Mucosa of descending colon (tissue), 3 donors: ENCODE measurements at regions not wholly inside any gene's neighbourhood (a gene's known extent, or its start where the extent isn't known, plus 50 kb on each side); places are given as distances from the start of the nearest gene placed in this dataset.

ENCODE experiments used
- ATAC-seq: fragments of 200-7000 bp; cut with Tn5 transposase; one replicate; pipeline ENCODE4 v1.9.1; 2020; ENCODE audit warnings: mild to moderate bottlenecking, moderate library complexity
- DNase-seq, 3 donors: peaks; one replicate each; pipeline ENCODE4 v3.0.0-alpha.2; 2020
- H3K36me3 ChIP-seq: fragments of 200-600 bp; one replicate; pipeline ENCODE4 v1.8.0; 2021; ENCODE audit warnings: low read depth, mild to moderate bottlenecking
- H3K4me1 ChIP-seq: fragments of 200-600 bp; one replicate; pipeline ENCODE4 v1.8.0; 2021; ENCODE audit warnings: low read depth, mild to moderate bottlenecking
- H3K4me3 ChIP-seq: fragments of 200-600 bp; one replicate; pipeline ENCODE4 v1.8.0; 2021; ENCODE audit warnings: mild to moderate bottlenecking
- H3K9me3 ChIP-seq: fragments of 200-600 bp; one replicate; pipeline ENCODE4 v1.8.0; 2021; ENCODE audit warnings: mild to moderate bottlenecking
- intact Hi-C, 2 donors: fragments of 100-400 bp; cut with DNase I in 1 of 2; cut with micrococcal nuclease in 1 of 2; formaldehyde crosslinking; loops; one replicate each; pipeline versions ENCODE4 v1.11.0 to v1.11.1; 2022; cut with DNase I, micrococcal nuclease
- TF ChIP-seq, protein P1 (sequence below): fragments of 200-600 bp; IDR thresholded peaks from one replicate; pipeline ENCODE4 v1.8.0; 2022; ENCODE audit warnings: antibody characterized with exemption, mild to moderate bottlenecking
- donor health status: DM: no; HTN: no; CAD: no; lungs with moderate emphysema.
- donor health status: DM: no; HTN: no; CAD: no.
- donor health status: DM: no; HTN: yes; CAD: no.

GRCh38 chr11:57932105-57932504 is 91.6 kb upstream of the OR9Q1 start:
- ATAC-seq (no peak), DNase-seq (no peak)
- Histone ChIP-seq H3K4me1 (no peaks in the 10 kb centered on the region), H3K4me3 (no peak overlapping the region), H3K36me3 (no peaks in the 10 kb centered on the region), H3K9me3 (no peaks in the 10 kb centered on the region)
- TF ChIP-seq, protein P1, sequence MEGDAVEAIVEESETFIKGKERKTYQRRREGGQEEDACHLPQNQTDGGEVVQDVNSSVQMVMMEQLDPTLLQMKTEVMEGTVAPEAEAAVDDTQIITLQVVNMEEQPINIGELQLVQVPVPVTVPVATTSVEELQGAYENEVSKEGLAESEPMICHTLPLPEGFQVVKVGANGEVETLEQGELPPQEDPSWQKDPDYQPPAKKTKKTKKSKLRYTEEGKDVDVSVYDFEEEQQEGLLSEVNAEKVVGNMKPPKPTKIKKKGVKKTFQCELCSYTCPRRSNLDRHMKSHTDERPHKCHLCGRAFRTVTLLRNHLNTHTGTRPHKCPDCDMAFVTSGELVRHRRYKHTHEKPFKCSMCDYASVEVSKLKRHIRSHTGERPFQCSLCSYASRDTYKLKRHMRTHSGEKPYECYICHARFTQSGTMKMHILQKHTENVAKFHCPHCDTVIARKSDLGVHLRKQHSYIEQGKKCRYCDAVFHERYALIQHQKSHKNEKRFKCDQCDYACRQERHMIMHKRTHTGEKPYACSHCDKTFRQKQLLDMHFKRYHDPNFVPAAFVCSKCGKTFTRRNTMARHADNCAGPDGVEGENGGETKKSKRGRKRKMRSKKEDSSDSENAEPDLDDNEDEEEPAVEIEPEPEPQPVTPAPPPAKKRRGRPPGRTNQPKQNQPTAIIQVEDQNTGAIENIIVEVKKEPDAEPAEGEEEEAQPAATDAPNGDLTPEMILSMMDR = no peak
- intact Hi-C loops = no loop called here

GRCh38 chr11:57935402-57936049 is 88.2 kb upstream of the OR9Q1 start:
- Histone ChIP-seq H3K4me3 (no peak overlapping the region), H3K4me1 (no peaks in the 10 kb centered on the region), H3K9me3 (no peaks in the 10 kb centered on the region), H3K36me3 (no peaks in the 10 kb centered on the region)
- TF ChIP-seq, protein P1 = no peak
- ATAC-seq (no peak), DNase-seq (no peak)
- intact Hi-C loops = no loop called here

DNA sequence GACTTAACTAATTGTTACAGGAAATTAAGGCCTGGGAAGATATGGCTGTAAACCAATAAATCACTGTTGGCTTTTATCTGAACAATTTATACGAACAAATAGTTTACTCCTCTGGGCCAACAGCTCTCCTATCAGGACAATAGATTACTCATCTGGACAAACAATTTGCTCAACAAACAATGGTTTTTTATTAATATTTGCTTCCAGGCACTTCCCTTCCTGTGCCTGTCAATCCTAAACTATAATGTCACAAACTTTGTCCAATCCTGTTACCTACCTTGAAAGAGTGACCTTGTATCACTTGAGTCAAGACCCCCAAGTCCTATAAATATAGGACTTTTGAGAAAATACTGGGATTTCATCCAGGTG is 87.6 kb upstream of the OR9Q1 start:
- intact Hi-C loops = no loop called here
- DNase-seq (no peak), ATAC-seq (no peak)
- Histone ChIP-seq H3K9me3 (no peaks in the 10 kb centered on the region), H3K36me3 (no peaks in the 10 kb centered on the region), H3K4me3 (no peak overlapping the region), H3K4me1 (no peaks in the 10 kb centered on the region)
- TF ChIP-seq, protein P1 = no peak

- ATAC-seq = no peak
- Histone ChIP-seq H3K36me3 (no peaks in the 10 kb centered on the region), H3K9me3 (no peaks in the 10 kb centered on the region), H3K4me1 (no peaks in the 10 kb centered on the region), H3K4me3 (no peak overlapping the region)
- intact Hi-C loops = no loop called here
- no peak for DNase-seq
- TF ChIP-seq, protein P1 = no peak
Measured at GRCh38 chr11:57937431-57937830, 86.2 kb upstream of the OR9Q1 start.

DNA sequence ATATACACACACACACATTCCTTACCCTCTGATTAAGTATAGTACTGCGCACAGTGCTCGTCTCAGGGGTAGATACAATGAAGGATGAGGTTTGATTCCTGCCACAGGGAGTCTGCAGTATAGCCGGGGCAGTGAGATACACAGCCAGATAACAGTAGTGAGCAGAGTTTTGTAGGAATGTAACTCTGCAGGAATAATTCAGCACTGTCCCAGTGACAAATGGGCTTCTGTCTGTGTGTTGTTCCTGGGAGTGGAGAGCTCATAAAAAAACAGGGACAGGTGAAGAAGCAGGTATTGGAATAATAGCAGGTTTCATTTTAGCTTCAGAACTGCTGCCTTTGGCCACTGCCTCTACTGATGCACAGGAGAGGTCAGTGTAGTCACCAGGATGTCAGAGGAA is 85.3 kb upstream of the OR9Q1 start:
- no peak for ATAC-seq
- DNase-seq = no peak

More for the DNA sequence above, 85.3 kb upstream of the OR9Q1 start:
- intact Hi-C loops = no loop called here
- Histone ChIP-seq H3K4me1 (no peaks in the 10 kb centered on the region), H3K4me3 (no peak overlapping the region), H3K36me3 (no peaks in the 10 kb centered on the region), H3K9me3 (no peaks in the 10 kb centered on the region)
- TF ChIP-seq, protein P1 = no peak
